Loucy (cell line): ENCODE measurements at regions not wholly inside any gene's neighbourhood (a gene's known extent, or its start where the extent isn't known, plus 50 kb on each side); places are given as distances from the start of the nearest gene placed in this dataset.

ENCODE experiments used
- H2AFZ ChIP-seq: fragments of 200-600 bp; sonication (generic); 2 replicates; pipeline ENCODE4 v1.6.0; 2016; ENCODE audit warnings: antibody characterized with exemption, mild to moderate bottlenecking, low read length, moderate library complexity
- H3F3A ChIP-seq: fragments of 200-600 bp; 2 replicates; pipeline ENCODE4 v1.6.0; 2016; ENCODE audit warnings: antibody characterized with exemption, low read depth, mild to moderate bottlenecking
- H3K27me3 ChIP-seq: fragments of 200-600 bp; sonication (generic); 2 replicates; pipeline ENCODE4 v1.6.1; 2014; ENCODE audit warnings: low read length, mild to moderate bottlenecking; ENCODE audit not compliant: insufficient read depth, poor library complexity, severe bottlenecking
- H3K36me3 ChIP-seq: fragments of 200-600 bp; sonication (generic); 2 replicates; pipeline ENCODE4 v1.6.1; 2016; ENCODE audit warnings: low read length; ENCODE audit not compliant: insufficient read depth
- H3K4me1 ChIP-seq: fragments of 200-600 bp; sonication (generic); 2 replicates; pipeline ENCODE4 v1.5.1; 2014; ENCODE audit warnings: low read length, mild to moderate bottlenecking; ENCODE audit not compliant: insufficient read depth, poor library complexity, severe bottlenecking
- H3K4me2 ChIP-seq: fragments of 200-600 bp; sonication (generic); 2 replicates; pipeline ENCODE4 v1.6.0; 2014; ENCODE audit warnings: antibody characterized with exemption, low read length, low read depth, mild to moderate bottlenecking; ENCODE audit not compliant: poor library complexity, severe bottlenecking
- H3K4me3 ChIP-seq: fragments of 200-600 bp; sonication (generic); 2 replicates; pipeline ENCODE4 v1.5.1; 2014; ENCODE audit warnings: low read length, mild to moderate bottlenecking, mixed read lengths; ENCODE audit not compliant: poor library complexity, severe bottlenecking
- H3K79me2 ChIP-seq: fragments of 200-600 bp; sonication (generic); 2 replicates; pipeline ENCODE4 v1.6.1; 2014; ENCODE audit warnings: low read length; ENCODE audit not compliant: insufficient read depth
- H3K9ac ChIP-seq: fragments of 200-600 bp; sonication (generic); 2 replicates; pipeline ENCODE4 v1.6.0; 2014; ENCODE audit warnings: mild to moderate bottlenecking, low read depth, low read length, moderate library complexity; ENCODE audit not compliant: poor library complexity, severe bottlenecking
- H3K9me2 ChIP-seq: fragments of 200-600 bp; sonication (generic); replicated peaks from 2 replicates; pipeline ENCODE4 v1.6.1; 2016; ENCODE audit warnings: low read depth, low read length, mixed read lengths
- H3K9me3 ChIP-seq: fragments of 200-600 bp; sonication (generic); 2 replicates; pipeline ENCODE4 v1.6.1; 2014; ENCODE audit warnings: mild to moderate bottlenecking, antibody characterized with exemption, low read length, low read depth; ENCODE audit not compliant: insufficient read depth
- H4K20me1 ChIP-seq: fragments of 200-600 bp; sonication (generic); 2 replicates; pipeline ENCODE4 v1.6.0; 2014; ENCODE audit warnings: antibody characterized with exemption, low read length, mild to moderate bottlenecking; ENCODE audit not compliant: insufficient read depth, poor library complexity, severe bottlenecking
- CTCF ChIP-seq: fragments of 200-600 bp; sonication (generic); conservative IDR thresholded peaks from 2 replicates; pipeline ENCODE4 v1.5.1; 2014; ENCODE audit warnings: mild to moderate bottlenecking, antibody characterized with exemption, low read length
- EZH2phosphoT487 ChIP-seq: fragments of 200-600 bp; IDR thresholded peaks from 2 replicates; pipeline ENCODE4 v1.6.1; 2018; ENCODE audit warnings: antibody characterized with exemption, mild to moderate bottlenecking, moderate library complexity, borderline replicate concordance

GRCh38 chr12:102681309-102681708, 200.9 kb upstream of the IGF1 start:
- no peaks in the 10 kb centered on the region; the same call in 1 of the 2 replicates for H3K9me3 ChIP-seq
- no peak overlapping the region for H3K9ac ChIP-seq
- TF ChIP-seq EZH2phosphoT487 (no peak), CTCF (no peak)
- H3K79me2 ChIP-seq: no peaks in the 10 kb centered on the region
- H3K4me3 ChIP-seq: no peak overlapping the region
- no peaks in the 10 kb centered on the region for H3K27me3 ChIP-seq
- H3K36me3 ChIP-seq: no peaks in the 10 kb centered on the region
- H2AFZ ChIP-seq: no peak overlapping the region
- no peak overlapping the region for H3K4me2 ChIP-seq
- no peaks in the 10 kb centered on the region for H3K4me1 ChIP-seq
- no peaks in the 10 kb centered on the region for H3K9me2 ChIP-seq
- no peaks in the 10 kb centered on the region for H3F3A ChIP-seq
- no peaks in the 10 kb centered on the region for H4K20me1 ChIP-seq

- TF ChIP-seq CTCF (no peak), EZH2phosphoT487 (no peak)
- H3K4me2 ChIP-seq: no peak overlapping the region
- no peaks in the 10 kb centered on the region for H3F3A ChIP-seq
- H3K36me3 ChIP-seq: no peaks in the 10 kb centered on the region
- no peaks in the 10 kb centered on the region for H3K79me2 ChIP-seq
- no peak overlapping the region for H3K9ac ChIP-seq
- no peaks in the 10 kb centered on the region for H3K4me1 ChIP-seq
- no peaks in the 10 kb centered on the region; the same call in 1 of the 2 replicates for H3K9me3 ChIP-seq
- H4K20me1 ChIP-seq: no peaks in the 10 kb centered on the region
- H2AFZ ChIP-seq: no peak overlapping the region
- H3K9me2 ChIP-seq: no peaks in the 10 kb centered on the region
- H3K27me3 ChIP-seq: no peaks in the 10 kb centered on the region
- H3K4me3 ChIP-seq: no peak overlapping the region
Measured at GRCh38 chr12:102680304-102680703, 199.9 kb upstream of the IGF1 start.

- Histone ChIP-seq H3K36me3 (no peaks in the 10 kb centered on the region), H4K20me1 (no peaks in the 10 kb centered on the region), H2AFZ (no peak overlapping the region), H3K9me2 (no peaks in the 10 kb centered on the region), H3K4me3 (no peak overlapping the region), H3K4me1 (no peaks in the 10 kb centered on the region), H3F3A (no peaks in the 10 kb centered on the region), H3K79me2 (no peaks in the 10 kb centered on the region), H3K27me3 (no peaks in the 10 kb centered on the region), H3K9me3 (no peaks in the 10 kb centered on the region; the same call in 1 of the 2 replicates), H3K4me2 (no peak overlapping the region), H3K9ac (no peak overlapping the region)
- TF ChIP-seq CTCF (no peak), EZH2phosphoT487 (no peak)
Measured at GRCh38 chr12:102676812-102677211, 196.4 kb upstream of the IGF1 start.
